GM23338 (cell line): ENCODE measurements at regions not wholly inside any gene's neighbourhood (a gene's known extent, or its start where the extent isn't known, plus 50 kb on each side); places are given as distances from the start of the nearest gene placed in this dataset.

Experiments
- ATAC-seq: fragments of 200-7000 bp; cut with Tn5 transposase; 3 replicates; pipeline ENCODE4 v1.9.1; 2020
- DNase-seq: peaks from one replicate; pipeline ENCODE4 v3.0.0-alpha.2; 2015; ENCODE audit warnings: low spot score
- H2AFZ ChIP-seq: fragments of 200-600 bp; sonication (generic); 2 replicates; pipeline ENCODE4 v1.8.0; 2016; ENCODE audit warnings: antibody characterized with exemption, mild to moderate bottlenecking, moderate library complexity
- H3F3A ChIP-seq: fragments of 200-600 bp; sonication (generic); replicated peaks from 2 replicates; pipeline ENCODE4 v1.8.0; 2017; ENCODE audit warnings: antibody characterized with exemption, mixed run types, low read depth
- H3K27ac ChIP-seq: fragments of 200-600 bp; sonication (generic); 2 replicates; pipeline ENCODE4 v1.6.1; 2016; ENCODE audit warnings: low read depth
- H3K27me3 ChIP-seq: fragments of 200-600 bp; sonication (generic); 2 replicates; pipeline ENCODE4 v1.8.0; 2016; ENCODE audit warnings: mild to moderate bottlenecking, mixed run types, moderate library complexity; ENCODE audit not compliant: insufficient read depth
- H3K36me3 ChIP-seq: fragments of 200-600 bp; sonication (generic); 2 replicates; pipeline ENCODE4 v1.8.0; 2016; ENCODE audit warnings: mild to moderate bottlenecking; ENCODE audit not compliant: insufficient read depth
- H3K4me1 ChIP-seq: fragments of 200-600 bp; sonication (generic); 2 replicates; pipeline ENCODE4 v1.8.0; 2016; ENCODE audit warnings: mild to moderate bottlenecking, moderate library complexity; ENCODE audit not compliant: insufficient read depth
- H3K4me2 ChIP-seq: fragments of 200-600 bp; sonication (generic); 2 replicates; pipeline ENCODE4 v1.7.1; 2017; ENCODE audit warnings: mixed run types
- H3K4me3 ChIP-seq: fragments of 200-600 bp; sonication (generic); 2 replicates; pipeline ENCODE4 v1.6.1; 2016; ENCODE audit warnings: mixed run types
- H3K79me2 ChIP-seq: fragments of 200-600 bp; sonication (generic); replicated peaks from 2 replicates; pipeline ENCODE4 v1.8.0; 2017; ENCODE audit warnings: mild to moderate bottlenecking; ENCODE audit not compliant: insufficient read depth
- H3K9me2 ChIP-seq: fragments of 200-600 bp; sonication (generic); 2 replicates; pipeline ENCODE4 v1.8.0; 2017; ENCODE audit not compliant: insufficient read depth
- H4K20me1 ChIP-seq: fragments of 200-600 bp; sonication (generic); replicated peaks from 2 replicates; pipeline ENCODE4 v1.8.0; 2017; ENCODE audit warnings: mild to moderate bottlenecking; ENCODE audit not compliant: insufficient read depth
- H3K27ac Mint-ChIP-seq: 2 replicates; pipeline ENCODE4 v1.8.0; 2020; ENCODE audit warnings: inconsistent platforms, mild to moderate bottlenecking, moderate library complexity, mixed read lengths
- H3K27me3 Mint-ChIP-seq: 3 replicates; pipeline ENCODE4 v1.8.0; 2022; ENCODE audit warnings: low read depth, mild to moderate bottlenecking, moderate library complexity, mixed read lengths, inconsistent platforms; ENCODE audit not compliant: insufficient read depth, poor library complexity
- H3K36me3 Mint-ChIP-seq: 3 replicates; pipeline ENCODE4 v1.8.0; 2021; ENCODE audit warnings: low read depth, mild to moderate bottlenecking, inconsistent platforms, moderate library complexity, mixed read lengths
- H3K4me1 Mint-ChIP-seq: 3 replicates; pipeline ENCODE4 v1.8.0; 2020; ENCODE audit warnings: mild to moderate bottlenecking, inconsistent platforms, mixed read lengths
- H3K4me3 Mint-ChIP-seq: 3 replicates; pipeline ENCODE4 v1.8.0; 2021; ENCODE audit warnings: moderate library complexity, mild to moderate bottlenecking, inconsistent platforms, mixed read lengths
- H3K9me3 Mint-ChIP-seq: 3 replicates; pipeline ENCODE4 v1.8.0; 2020; ENCODE audit warnings: moderate library complexity, mild to moderate bottlenecking, inconsistent platforms, mixed read lengths
- CREB1 ChIP-seq: fragments of 250-450 bp; sonication (Bioruptor Pico); IDR thresholded peaks from 2 replicates; pipeline ENCODE4 v1.5.0; 2020; ENCODE audit warnings: low read depth, mild to moderate bottlenecking, moderate library complexity
- EZH2phosphoT487 ChIP-seq: fragments of 200-600 bp; sonication (generic); IDR thresholded peaks from one replicate; pipeline ENCODE4 v1.8.1; 2018; ENCODE audit warnings: antibody characterized with exemption; ENCODE audit not compliant: unreplicated experiment
- JUNB ChIP-seq: IDR thresholded peaks from one replicate; pipeline ENCODE4 v1.6.1; 2016; ENCODE audit warnings: antibody characterized with exemption; ENCODE audit not compliant: unreplicated experiment
- ZNF331 ChIP-seq: fragments of 250-450 bp; sonication (Bioruptor Pico); IDR thresholded peaks from 2 replicates; pipeline ENCODE4 v1.5.0; 2020; ENCODE audit warnings: low read depth, mild to moderate bottlenecking, moderate library complexity
- TF ChIP-seq, protein P1 (sequence below): IDR thresholded peaks from 2 replicates; pipeline ENCODE4 v1.6.1; 2016; ENCODE audit warnings: antibody characterized with exemption
- TF ChIP-seq, protein P2 (sequence below), 2 experiments: fragments of 200-600 bp in 1 of 2; sonication (generic) in 1 of 2; conservative IDR thresholded peaks; 2 replicates each; pipeline versions ENCODE4 v1.5.1 to v1.6.1; 2016 to 2017; ENCODE audit warnings: antibody characterized with exemption in 2 of 2, low read depth in 2 of 2, mild to moderate bottlenecking in 2 of 2, moderate library complexity in 1 of 2
- TF ChIP-seq, protein P3 (sequence below): fragments of 250-450 bp; sonication (Bioruptor Pico); IDR thresholded peaks from 2 replicates; pipeline ENCODE4 v1.5.0; 2020; ENCODE audit warnings: mild to moderate bottlenecking, moderate library complexity
- TF ChIP-seq, protein P4 (sequence below): IDR thresholded peaks from one replicate; pipeline ENCODE4 v1.6.1; 2018; ENCODE audit warnings: antibody characterized with exemption; ENCODE audit not compliant: unreplicated experiment

DNA sequence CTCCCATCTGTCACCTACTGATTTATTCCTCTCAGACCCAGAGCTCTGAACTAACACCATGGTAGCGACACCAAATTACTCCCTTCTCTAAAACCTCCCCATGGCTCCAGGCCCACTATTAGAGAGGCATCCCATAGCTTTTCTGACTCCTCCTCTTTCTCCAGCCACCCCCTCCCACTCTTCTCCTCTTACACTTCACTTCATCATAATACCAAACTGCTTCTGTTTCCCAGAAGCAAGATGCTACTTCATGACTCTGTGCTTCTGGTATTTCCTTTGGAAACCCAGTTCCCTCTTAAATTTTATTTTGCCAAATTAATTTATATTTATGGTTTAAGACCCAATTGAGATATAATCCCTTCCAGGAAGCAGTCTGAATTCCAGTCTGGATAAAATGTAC is 465.1 kb upstream of the PDZRN3 start:
- Histone ChIP-seq H3K9me2 (no peaks in the 10 kb centered on the region), H4K20me1 (no peaks in the 10 kb centered on the region; the same call in 1 of the 2 replicates), H3K27me3 (no peaks in the 10 kb centered on the region), H3F3A (no peaks in the 10 kb centered on the region), H3K36me3 (no peaks in the 10 kb centered on the region), H3K4me2 (no peak overlapping the region), H3K79me2 (no peaks in the 10 kb centered on the region), H3K27ac (no peak overlapping the region), H2AFZ (no peak overlapping the region), H3K4me3 (no peak overlapping the region), H3K4me1 (no peaks in the 10 kb centered on the region)
- no peak for TF ChIP-seq CREB1 (CRISPR knock-in tag)
- no peak for TF ChIP-seq EZH2phosphoT487
- TF ChIP-seq, protein P1, sequence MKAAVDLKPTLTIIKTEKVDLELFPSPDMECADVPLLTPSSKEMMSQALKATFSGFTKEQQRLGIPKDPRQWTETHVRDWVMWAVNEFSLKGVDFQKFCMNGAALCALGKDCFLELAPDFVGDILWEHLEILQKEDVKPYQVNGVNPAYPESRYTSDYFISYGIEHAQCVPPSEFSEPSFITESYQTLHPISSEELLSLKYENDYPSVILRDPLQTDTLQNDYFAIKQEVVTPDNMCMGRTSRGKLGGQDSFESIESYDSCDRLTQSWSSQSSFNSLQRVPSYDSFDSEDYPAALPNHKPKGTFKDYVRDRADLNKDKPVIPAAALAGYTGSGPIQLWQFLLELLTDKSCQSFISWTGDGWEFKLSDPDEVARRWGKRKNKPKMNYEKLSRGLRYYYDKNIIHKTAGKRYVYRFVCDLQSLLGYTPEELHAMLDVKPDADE, result no peak
- TF ChIP-seq ZNF331, result no peak
- no peak for DNase-seq
- Mint-ChIP-seq H3K9me3 (no peaks in the 10 kb centered on the region), H3K27me3 (peaks cover 3% of the 10 kb centered on the region), H3K4me1 (no peaks in the 10 kb centered on the region), H3K27ac (no peak overlapping the region), H3K4me3 (no peak overlapping the region), H3K36me3 (no peaks in the 10 kb centered on the region)
- ATAC-seq, result no peak; the same call in 2 of the 3 replicates

DNA sequence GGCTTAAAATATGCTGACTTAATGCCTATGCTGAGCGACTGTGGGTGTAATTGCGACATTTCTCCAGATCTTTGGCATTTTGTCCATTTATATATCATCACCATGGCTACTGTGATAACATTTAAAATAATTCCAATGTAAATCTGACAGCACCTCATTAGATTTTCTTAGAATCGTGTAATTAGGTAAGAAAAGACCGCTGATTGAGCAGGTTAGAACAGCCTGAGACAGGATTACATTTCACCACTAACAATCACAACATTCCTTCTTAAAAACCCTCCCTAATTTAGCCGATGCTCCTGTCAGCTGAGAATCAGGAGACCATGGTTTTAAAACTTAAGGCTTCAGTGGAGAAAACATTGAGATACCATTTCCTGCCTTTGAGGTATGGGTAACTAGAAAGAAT is 455.3 kb upstream of the PDZRN3 start:
- Histone ChIP-seq H3F3A (no peaks in the 10 kb centered on the region), H3K79me2 (no peaks in the 10 kb centered on the region), H3K36me3 (no peaks in the 10 kb centered on the region), H3K27ac (no peak overlapping the region), H3K9me2 (no peaks in the 10 kb centered on the region), H3K4me2 (no peak overlapping the region), H3K27me3 (no peaks in the 10 kb centered on the region), H3K4me3 (no peak overlapping the region), H4K20me1 (no peaks in the 10 kb centered on the region), H2AFZ (no peak overlapping the region), H3K4me1 (peaks cover 7% of the 10 kb centered on the region; the same call in 1 of the 2 replicates)
- no peaks in the 10 kb centered on the region for H3K27me3 Mint-ChIP-seq
- H3K36me3 Mint-ChIP-seq, result no peaks in the 10 kb centered on the region
- peak; percentile 22 for DNase-seq
- no peaks in the 10 kb centered on the region for H3K9me3 Mint-ChIP-seq
- ATAC-seq, result no peak
- H3K4me3 Mint-ChIP-seq, result no peak overlapping the region
- peaks cover 10% of the 10 kb centered on the region for H3K4me1 Mint-ChIP-seq
- H3K27ac Mint-ChIP-seq, result no peak overlapping the region
- no peak for TF ChIP-seq JUNB
- TF ChIP-seq, protein P2, sequence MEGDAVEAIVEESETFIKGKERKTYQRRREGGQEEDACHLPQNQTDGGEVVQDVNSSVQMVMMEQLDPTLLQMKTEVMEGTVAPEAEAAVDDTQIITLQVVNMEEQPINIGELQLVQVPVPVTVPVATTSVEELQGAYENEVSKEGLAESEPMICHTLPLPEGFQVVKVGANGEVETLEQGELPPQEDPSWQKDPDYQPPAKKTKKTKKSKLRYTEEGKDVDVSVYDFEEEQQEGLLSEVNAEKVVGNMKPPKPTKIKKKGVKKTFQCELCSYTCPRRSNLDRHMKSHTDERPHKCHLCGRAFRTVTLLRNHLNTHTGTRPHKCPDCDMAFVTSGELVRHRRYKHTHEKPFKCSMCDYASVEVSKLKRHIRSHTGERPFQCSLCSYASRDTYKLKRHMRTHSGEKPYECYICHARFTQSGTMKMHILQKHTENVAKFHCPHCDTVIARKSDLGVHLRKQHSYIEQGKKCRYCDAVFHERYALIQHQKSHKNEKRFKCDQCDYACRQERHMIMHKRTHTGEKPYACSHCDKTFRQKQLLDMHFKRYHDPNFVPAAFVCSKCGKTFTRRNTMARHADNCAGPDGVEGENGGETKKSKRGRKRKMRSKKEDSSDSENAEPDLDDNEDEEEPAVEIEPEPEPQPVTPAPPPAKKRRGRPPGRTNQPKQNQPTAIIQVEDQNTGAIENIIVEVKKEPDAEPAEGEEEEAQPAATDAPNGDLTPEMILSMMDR (conservative IDR thresholded peaks at IDR 0.05; ENCODE audit: low read depth in 2 of 2), result no peak
- TF ChIP-seq, protein P3, sequence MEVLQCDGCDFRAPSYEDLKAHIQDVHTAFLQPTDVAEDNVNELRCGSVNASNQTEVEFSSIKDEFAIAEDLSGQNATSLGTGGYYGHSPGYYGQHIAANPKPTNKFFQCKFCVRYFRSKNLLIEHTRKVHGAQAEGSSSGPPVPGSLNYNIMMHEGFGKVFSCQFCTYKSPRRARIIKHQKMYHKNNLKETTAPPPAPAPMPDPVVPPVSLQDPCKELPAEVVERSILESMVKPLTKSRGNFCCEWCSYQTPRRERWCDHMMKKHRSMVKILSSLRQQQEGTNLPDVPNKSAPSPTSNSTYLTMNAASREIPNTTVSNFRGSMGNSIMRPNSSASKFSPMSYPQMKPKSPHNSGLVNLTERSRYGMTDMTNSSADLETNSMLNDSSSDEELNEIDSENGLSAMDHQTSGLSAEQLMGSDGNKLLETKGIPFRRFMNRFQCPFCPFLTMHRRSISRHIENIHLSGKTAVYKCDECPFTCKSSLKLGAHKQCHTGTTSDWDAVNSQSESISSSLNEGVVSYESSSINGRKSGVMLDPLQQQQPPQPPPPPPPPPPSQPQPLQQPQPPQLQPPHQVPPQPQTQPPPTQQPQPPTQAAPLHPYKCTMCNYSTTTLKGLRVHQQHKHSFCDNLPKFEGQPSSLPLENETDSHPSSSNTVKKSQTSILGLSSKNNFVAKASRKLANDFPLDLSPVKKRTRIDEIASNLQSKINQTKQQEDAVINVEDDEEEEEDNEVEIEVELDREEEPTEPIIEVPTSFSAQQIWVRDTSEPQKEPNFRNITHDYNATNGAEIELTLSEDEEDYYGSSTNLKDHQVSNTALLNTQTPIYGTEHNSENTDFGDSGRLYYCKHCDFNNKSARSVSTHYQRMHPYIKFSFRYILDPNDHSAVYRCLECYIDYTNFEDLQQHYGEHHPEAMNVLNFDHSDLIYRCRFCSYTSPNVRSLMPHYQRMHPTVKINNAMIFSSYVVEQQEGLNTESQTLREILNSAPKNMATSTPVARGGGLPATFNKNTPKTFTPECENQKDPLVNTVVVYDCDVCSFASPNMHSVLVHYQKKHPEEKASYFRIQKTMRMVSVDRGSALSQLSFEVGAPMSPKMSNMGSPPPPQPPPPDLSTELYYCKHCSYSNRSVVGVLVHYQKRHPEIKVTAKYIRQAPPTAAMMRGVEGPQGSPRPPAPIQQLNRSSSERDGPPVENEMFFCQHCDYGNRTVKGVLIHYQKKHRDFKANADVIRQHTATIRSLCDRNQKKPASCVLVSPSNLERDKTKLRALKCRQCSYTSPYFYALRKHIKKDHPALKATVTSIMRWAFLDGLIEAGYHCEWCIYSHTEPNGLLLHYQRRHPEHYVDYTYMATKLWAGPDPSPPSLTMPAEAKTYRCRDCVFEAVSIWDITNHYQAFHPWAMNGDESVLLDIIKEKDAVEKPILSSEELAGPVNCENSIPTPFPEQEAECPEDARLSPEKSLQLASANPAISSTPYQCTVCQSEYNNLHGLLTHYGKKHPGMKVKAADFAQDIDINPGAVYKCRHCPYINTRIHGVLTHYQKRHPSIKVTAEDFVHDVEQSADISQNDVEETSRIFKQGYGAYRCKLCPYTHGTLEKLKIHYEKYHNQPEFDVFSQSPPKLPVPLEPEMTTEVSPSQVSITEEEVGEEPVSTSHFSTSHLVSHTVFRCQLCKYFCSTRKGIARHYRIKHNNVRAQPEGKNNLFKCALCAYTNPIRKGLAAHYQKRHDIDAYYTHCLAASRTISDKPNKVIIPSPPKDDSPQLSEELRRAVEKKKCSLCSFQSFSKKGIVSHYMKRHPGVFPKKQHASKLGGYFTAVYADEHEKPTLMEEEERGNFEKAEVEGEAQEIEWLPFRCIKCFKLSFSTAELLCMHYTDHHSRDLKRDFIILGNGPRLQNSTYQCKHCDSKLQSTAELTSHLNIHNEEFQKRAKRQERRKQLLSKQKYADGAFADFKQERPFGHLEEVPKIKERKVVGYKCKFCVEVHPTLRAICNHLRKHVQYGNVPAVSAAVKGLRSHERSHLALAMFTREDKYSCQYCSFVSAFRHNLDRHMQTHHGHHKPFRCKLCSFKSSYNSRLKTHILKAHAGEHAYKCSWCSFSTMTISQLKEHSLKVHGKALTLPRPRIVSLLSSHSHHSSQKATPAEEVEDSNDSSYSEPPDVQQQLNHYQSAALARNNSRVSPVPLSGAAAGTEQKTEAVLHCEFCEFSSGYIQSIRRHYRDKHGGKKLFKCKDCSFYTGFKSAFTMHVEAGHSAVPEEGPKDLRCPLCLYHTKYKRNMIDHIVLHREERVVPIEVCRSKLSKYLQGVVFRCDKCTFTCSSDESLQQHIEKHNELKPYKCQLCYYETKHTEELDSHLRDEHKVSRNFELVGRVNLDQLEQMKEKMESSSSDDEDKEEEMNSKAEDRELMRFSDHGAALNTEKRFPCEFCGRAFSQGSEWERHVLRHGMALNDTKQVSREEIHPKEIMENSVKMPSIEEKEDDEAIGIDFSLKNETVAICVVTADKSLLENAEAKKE (CRISPR knock-in tag), result no peak
- TF ChIP-seq, protein P1, result no peak
- TF ChIP-seq ZNF331, result no peak
- TF ChIP-seq, protein P4, sequence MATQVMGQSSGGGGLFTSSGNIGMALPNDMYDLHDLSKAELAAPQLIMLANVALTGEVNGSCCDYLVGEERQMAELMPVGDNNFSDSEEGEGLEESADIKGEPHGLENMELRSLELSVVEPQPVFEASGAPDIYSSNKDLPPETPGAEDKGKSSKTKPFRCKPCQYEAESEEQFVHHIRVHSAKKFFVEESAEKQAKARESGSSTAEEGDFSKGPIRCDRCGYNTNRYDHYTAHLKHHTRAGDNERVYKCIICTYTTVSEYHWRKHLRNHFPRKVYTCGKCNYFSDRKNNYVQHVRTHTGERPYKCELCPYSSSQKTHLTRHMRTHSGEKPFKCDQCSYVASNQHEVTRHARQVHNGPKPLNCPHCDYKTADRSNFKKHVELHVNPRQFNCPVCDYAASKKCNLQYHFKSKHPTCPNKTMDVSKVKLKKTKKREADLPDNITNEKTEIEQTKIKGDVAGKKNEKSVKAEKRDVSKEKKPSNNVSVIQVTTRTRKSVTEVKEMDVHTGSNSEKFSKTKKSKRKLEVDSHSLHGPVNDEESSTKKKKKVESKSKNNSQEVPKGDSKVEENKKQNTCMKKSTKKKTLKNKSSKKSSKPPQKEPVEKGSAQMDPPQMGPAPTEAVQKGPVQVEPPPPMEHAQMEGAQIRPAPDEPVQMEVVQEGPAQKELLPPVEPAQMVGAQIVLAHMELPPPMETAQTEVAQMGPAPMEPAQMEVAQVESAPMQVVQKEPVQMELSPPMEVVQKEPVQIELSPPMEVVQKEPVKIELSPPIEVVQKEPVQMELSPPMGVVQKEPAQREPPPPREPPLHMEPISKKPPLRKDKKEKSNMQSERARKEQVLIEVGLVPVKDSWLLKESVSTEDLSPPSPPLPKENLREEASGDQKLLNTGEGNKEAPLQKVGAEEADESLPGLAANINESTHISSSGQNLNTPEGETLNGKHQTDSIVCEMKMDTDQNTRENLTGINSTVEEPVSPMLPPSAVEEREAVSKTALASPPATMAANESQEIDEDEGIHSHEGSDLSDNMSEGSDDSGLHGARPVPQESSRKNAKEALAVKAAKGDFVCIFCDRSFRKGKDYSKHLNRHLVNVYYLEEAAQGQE, result no peak
